ENCODE measurements at regions not wholly inside any gene's neighbourhood (a gene's known extent, or its start where the extent isn't known, plus 50 kb on each side); places are given as distances from the start of the nearest gene placed in this dataset.
A peak's percentile ranks its signal among the peaks of the same experiment; 100 is the strongest.

DNA sequence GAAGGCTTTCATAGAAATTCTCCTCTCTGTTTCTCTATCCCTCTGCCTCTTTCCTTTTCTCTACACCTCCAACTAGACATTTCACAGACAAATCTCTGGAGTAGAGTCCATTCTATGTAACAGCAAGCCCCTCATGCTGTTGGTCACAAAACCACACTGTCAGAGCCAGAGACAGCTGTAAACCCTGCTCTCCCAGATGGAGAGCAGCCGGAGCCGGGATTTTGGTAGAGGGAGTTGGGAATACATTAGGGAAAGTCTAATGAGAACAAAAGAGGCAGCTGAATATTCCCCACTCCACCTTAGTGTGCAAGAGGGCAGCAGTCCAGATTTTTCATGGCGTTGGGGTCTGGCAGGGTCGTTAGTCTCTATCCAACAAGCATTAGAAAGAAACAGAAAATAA is 68.3 kb upstream of the EDN1 start:
- DNase-seq = no peak

DNA sequence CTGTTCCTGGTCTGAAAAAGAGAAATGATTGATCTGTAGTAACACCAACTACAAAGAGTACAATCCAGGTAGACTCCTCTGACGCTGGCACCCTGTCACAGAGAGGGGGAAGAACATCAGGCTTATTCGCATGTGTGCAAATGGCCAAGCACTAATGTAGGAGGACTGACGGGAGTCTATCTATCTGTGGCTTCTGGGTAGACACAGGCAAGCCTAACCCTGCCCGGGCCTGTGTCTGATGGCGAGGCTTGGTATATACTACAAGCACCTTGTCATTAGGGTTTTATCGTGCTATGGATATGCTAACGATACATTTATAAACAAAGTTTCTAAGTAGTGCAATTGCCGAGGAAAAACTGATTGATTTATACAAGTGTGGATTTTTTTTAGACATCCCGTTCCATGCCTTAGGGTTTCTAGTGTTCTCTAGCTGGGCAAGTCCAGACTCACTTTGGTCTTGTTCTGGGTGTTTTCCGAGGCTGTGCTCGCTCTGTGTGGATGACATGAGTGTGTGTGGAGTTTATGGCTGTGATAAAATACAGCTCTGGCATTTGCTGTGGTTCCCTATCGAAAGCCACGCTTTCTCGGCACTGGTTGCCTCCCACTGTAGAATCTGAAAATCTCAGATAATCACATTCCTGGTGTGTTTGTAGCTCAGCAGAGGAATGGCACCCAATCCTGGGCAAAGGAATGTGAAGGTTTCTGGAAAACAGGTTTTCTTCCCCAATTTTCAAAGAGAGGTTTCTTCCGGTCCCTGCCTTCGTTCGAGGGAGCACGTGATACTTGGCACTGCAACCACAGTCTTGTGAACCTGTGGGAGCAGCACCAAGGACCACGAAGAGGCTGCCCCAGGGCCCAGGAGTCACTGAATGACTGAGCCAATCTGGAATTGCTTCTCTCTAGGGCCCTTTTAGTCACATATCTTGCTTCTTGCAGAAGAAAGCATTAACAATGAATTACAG is 67.5 kb upstream of the EDN1 start:
- no peak for DNase-seq

DNA sequence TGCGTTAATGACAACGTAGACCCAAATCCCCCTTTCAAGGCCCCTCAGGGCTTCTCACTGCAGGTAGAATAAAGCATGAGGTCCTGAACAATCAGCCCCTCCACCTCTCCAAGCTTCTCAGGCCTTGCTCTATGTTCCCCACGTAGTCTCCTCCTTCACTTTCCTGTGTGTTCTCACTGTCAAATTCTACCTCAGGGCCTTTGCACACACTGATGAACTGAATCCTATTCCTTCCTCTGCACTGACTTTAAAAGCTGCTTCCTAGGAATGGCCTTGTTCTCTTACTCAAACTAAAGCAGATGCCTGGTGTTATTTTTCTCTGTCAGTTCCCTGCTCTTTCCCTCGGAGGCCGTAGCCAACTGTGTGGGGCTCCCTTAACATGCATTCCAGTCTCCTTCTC is 66.8 kb upstream of the EDN1 start:
- DNase-seq = no peak

DNA sequence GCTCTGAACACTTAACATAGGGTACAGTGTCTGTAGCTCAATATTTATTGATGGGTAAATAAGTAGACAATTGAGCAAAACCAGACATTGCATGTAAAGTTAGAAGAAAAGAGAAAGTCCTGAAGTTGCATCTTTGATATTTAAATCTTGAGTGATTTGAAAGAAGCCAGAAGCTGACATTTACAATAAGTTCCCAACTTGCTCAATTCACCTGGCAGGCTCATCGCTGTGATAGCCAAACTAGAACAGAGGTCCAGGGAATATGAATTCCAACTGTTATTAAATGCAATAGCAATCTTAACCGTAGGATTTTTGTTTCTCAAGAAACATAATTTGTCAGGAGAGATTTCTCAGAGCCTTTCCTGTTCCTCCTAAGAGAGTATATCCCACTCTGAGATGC is 65.9 kb upstream of the EDN1 start:
- no peak for DNase-seq

DNA sequence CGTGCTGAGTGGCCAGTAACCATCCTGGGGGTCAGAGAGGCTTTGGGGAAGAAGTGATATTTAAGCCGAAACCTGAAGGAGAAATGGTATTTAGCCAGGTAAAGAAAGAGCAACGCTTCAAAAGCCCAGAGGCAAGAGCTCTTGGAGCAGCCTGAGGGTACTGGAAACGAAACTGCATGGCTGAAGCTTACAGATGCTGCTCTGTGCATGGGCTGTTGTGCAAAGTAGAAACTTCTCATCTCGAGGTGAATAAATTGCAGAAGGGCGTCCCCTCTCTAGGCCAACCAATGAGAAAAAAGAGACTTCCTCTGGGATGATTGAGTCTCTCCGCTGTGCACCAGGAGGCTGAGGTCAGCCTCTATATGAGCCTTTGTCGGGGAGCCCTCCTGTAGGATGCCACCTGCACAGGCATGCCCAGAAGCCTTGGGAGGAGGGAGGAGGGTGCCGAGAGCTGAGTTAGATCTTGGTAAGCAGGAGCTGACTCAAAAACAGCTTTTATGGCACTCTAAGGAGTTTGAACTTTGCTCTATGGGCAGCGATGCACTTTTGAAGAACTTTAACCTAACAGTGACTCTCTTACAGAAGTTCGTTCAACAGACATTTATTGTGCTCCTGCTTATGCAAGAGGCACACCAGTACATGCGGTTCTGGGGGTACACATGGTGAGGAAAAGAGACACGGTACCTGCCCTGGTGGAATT is 61.6 kb upstream of the EDN1 start:
- no peak for DNase-seq

DNA sequence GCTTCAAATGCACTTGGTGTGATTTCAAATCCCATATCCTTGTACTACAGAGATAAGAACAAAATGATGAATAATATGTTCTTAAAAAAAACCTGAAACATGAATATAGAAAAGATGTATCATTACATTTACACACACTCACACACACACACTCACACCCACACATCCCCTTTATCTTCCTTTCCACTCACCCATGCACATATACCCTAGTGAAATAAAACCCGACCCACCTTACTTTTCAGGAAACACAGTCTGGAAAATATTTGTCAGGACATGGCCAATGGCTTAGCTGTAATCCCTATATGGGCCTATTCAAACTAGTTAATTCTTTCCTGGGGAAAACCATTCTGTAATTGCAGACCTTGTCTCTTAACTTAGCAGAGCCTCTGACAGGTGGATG is 60.8 kb upstream of the EDN1 start:
- no peak for DNase-seq

DNA sequence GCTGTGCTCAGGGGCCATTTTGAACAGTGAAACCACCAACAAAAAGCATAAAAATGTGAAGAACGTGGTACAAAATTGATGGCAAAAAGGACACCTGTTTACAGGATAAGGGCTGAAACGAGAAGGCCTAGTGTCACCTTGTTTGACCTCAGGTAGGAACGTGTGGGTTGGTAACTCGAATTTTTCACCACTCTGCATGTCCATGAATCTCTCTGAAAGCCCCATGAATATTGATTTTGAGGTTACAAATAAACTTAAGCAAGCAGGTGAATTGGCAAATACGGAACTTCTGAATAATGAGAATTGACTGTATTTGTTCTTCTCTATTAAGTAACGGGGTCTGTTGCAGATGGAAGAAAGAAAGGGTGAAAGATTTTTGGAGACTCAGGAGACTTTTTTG is 59.6 kb upstream of the EDN1 start:
- no peak for DNase-seq

DNA sequence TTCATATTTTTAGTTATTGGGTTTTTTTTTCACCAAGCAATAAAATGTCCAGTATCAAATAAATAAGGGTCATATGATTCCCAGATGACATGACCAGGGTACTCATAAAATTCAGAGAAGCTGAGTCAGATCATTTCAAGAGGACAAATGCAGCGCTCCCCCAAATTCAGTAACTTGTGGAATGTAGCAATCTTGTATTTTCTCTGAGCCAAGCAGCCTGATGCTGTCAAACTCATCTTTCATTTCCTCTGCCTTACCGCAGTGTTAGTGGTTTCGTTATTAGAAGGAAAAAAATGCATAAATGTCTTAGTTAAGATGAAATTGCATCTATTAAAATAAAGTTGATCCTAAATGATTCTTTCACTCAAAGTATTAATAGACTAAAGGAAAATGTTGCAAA is 57.8 kb upstream of the EDN1 start:
- DNase-seq = no peak

DNA sequence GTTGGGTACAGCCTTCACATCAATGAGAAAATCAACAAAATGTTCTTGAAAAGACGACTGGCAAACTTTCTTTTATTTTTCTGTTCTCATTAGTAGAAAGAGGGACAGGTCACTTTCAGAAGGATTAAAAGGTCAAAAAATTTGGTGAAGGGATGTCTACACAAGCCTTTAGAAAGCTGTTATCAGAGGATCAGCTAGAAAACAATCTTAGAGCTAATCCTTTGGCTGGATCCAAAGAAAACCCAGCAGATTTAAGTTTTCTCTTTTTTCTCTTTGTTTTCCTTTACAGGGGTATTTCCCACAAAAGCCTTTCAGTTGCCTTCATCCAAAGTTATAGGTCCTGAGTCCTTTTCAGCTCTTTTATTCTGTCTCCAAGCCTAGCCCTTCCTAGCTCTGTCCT is 57.3 kb upstream of the EDN1 start:
- DNase-seq = no peak

DNA sequence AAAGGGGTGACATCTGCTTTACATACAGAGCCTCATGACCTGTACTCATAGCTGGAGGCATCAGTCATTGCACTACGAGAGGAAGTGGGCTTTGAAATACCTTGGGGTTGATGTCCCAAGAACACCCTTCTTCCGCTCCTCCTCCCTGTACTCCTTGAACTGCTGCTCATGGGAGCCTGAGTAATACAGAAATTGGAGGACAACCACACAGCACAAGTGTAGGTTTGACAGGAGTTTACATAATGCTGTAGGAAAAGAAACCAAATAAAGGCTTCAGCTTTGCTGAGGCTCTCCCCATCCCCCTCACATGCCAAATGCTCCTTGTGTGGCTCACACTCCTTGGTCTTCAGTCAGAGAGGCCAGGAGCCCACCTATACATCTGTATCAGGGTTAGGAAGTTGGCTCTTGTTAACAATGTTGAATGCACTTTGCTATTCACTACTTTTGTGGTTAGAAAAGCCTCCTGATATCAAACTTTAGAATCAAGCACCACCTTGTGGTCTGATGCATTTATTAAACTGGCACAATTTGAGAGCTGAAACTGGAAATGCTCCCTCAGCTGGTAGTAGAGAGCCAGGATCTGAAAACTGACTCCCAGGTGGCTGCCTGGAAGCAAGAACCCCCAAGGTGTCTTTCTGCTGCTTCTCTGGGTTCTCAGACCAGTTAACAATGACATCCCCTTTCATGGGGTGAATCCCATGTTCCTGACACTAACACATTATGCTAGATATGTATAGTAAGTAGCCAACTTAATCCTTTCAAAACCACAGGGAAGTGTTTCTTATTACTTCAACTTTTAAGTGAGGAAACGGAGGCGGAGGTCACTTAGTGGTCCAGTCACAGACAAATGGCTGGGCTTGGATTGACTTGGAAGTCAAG is 56.2 kb upstream of the EDN1 start:
- peak; percentile 32 for DNase-seq

DNA sequence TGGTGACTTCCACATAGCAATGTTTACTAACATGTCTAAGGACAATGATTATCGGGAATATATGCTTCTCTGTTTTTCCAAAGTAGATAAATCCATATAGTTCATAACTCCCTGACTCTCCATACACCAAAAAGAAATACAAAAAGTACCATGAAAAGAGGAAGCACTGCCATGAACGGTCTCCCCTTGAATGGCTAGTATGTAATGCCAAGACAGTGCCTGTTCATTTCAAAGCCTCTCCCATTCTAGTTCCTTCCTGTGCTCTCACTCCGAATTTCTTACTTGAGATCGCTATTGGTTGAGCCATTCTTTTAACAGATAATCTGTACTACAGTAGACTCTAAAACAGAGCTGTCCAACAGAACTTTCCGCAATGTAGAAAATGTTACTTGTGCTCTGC is 54.8 kb upstream of the EDN1 start:
- no peak for DNase-seq

DNA sequence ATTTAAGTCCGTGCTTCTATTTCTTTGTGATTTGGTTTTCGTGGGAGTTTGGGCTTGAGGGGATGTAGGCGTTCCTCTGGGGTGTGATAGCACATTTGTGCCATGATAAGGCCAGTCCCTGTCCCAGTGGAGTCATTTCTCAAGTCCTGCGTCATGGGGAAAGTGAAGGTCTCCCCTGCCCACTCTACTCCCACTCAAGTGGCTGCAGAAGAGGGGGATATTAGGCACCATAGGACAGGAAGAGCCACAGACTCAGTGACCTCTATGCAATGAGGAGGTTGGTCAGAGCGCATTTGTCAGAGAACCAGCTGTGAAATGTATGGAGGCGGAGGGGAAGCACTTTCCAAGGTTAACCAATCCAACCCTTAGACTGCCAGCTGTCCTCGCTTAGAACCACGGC is 51.9 kb upstream of the EDN1 start:
- no peak for DNase-seq

All from CD4-positive, alpha-beta T cell treated with Interferon gamma for 1 hour (primary cell).